SK-N-SH treated with all-trans-retinoic acid at 6 μM for 48 hours (cell line): ENCODE measurements at regions not wholly inside any gene's neighbourhood (a gene's known extent, or its start where the extent isn't known, plus 50 kb on each side); places are given as distances from the start of the nearest gene placed in this dataset.

Experiments
- BACH2 ChIP-seq: fragments of 250-450 bp; sonication (Bioruptor Pico); IDR thresholded peaks from 2 replicates; pipeline ENCODE4 v1.9.0; 2021; ENCODE audit warnings: mild to moderate bottlenecking, borderline replicate concordance
- CSDC2 ChIP-seq: fragments of 250-450 bp; sonication (Bioruptor Pico); IDR thresholded peaks from 2 replicates; pipeline ENCODE4 v1.5.0; 2020; ENCODE audit warnings: mild to moderate bottlenecking, moderate library complexity
- ZFP3 ChIP-seq: fragments of 250-450 bp; sonication (Bioruptor Pico); IDR thresholded peaks from 2 replicates; pipeline ENCODE4 v1.5.0; 2020; ENCODE audit warnings: mild to moderate bottlenecking, moderate library complexity
- ZFP30 ChIP-seq: fragments of 450-650 bp; formaldehyde crosslinking; IDR thresholded peaks from 2 replicates; pipeline ENCODE4 v1.5.0; 2022; ENCODE audit warnings: mild to moderate bottlenecking, moderate library complexity

DNA sequence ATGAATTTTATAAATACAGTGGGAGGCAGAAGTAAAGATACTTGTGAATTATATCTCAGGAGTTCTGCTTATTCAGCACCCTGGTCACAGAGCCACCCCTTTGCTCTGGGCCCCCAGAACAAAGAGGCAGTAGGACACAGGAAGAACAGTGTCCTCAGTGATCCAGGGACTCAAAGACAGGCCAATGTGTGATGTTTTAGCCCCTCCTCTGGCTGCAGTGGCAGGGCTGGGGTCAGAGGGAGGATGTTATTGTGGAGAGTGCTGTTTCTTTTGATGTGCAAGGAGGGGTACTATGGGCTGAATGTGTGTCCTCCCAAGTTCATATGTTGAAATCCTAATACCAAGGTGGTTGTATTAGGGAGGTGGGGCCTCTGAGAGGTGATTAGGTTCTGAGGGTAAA is 74.1 kb upstream of the MAP3K7 start:
- TF ChIP-seq CSDC2 (CRISPR knock-in tag), result no peak
- no peak for TF ChIP-seq ZFP30
- TF ChIP-seq BACH2, result no peak
- no peak for TF ChIP-seq ZFP3
